M059J (cell line): ENCODE measurements at regions not wholly inside any gene's neighbourhood (a gene's known extent, or its start where the extent isn't known, plus 50 kb on each side); places are given as distances from the start of the nearest gene placed in this dataset.
"Not testable (repeated sequence)": the region's sequence is repeated elsewhere in the genome, so short reads cannot be mapped to it uniquely, and the experiment has no call there.

ENCODE experiments used
- DNase-seq: peaks from one replicate; pipeline ENCODE4 v3.0.0-alpha.2; 2012; ENCODE audit warnings: low read depth

- no peak for DNase-seq
These were observed 252.2 kb upstream of the PLPP4 start for GRCh38 chr10:120204877-120205276.

GRCh38 chr10:120205368-120206018, 251.5 kb upstream of the PLPP4 start:
- no peak for DNase-seq

GRCh38 chr10:120208488-120208887, 248.5 kb upstream of the PLPP4 start:
- DNase-seq = no peak

- no peak for DNase-seq
These were observed 247.8 kb upstream of the PLPP4 start for GRCh38 chr10:120209124-120209762.

GRCh38 chr10:120212275-120212674, 244.8 kb upstream of the PLPP4 start:
- no peak for DNase-seq

- DNase-seq = not testable (repeated sequence)
These were observed 243.7 kb upstream of the PLPP4 start for GRCh38 chr10:120213283-120213682.

- DNase-seq = no peak
These were observed 239.3 kb upstream of the PLPP4 start for GRCh38 chr10:120217736-120218135.

GRCh38 chr10:120221873-120222485, 235.0 kb upstream of the PLPP4 start:
- peak; percentile 62 for DNase-seq

- no peak for DNase-seq
These were observed 227.4 kb upstream of the PLPP4 start for GRCh38 chr10:120229641-120230040.

GRCh38 chr10:120239695-120240094, 217.3 kb upstream of the PLPP4 start:
- not testable (repeated sequence) for DNase-seq

- DNase-seq = no peak
These were observed 205.1 kb upstream of the PLPP4 start for GRCh38 chr10:120251821-120252442.

GRCh38 chr10:120253131-120253530, 203.9 kb upstream of the PLPP4 start:
- DNase-seq = no peak

GRCh38 chr10:120260456-120260855, 196.6 kb upstream of the PLPP4 start:
- DNase-seq = no peak

- DNase-seq = peak; percentile 56
These were observed 194.0 kb upstream of the PLPP4 start for GRCh38 chr10:120262857-120263547.

GRCh38 chr10:120266022-120266421, 191.0 kb upstream of the PLPP4 start:
- DNase-seq = peak; percentile 9

- DNase-seq = no peak
These were observed 186.1 kb upstream of the PLPP4 start for GRCh38 chr10:120270906-120271305.

- no peak for DNase-seq
These were observed 185.3 kb upstream of the PLPP4 start for GRCh38 chr10:120271696-120272095.

- no peak for DNase-seq
These were observed 184.7 kb upstream of the PLPP4 start for GRCh38 chr10:120272350-120272749.

GRCh38 chr10:120278069-120278468, 179.0 kb upstream of the PLPP4 start:
- no peak for DNase-seq

- no peak for DNase-seq
These were observed 177.8 kb upstream of the PLPP4 start for GRCh38 chr10:120279196-120279595.

GRCh38 chr10:120282421-120282820, 174.6 kb upstream of the PLPP4 start:
- no peak for DNase-seq

- no peak for DNase-seq
These were observed 174.1 kb upstream of the PLPP4 start for GRCh38 chr10:120282846-120283492.
